ENCODE measurements at regions not wholly inside any gene's neighbourhood (a gene's known extent, or its start where the extent isn't known, plus 50 kb on each side); places are given as distances from the start of the nearest gene placed in this dataset.

DNA sequence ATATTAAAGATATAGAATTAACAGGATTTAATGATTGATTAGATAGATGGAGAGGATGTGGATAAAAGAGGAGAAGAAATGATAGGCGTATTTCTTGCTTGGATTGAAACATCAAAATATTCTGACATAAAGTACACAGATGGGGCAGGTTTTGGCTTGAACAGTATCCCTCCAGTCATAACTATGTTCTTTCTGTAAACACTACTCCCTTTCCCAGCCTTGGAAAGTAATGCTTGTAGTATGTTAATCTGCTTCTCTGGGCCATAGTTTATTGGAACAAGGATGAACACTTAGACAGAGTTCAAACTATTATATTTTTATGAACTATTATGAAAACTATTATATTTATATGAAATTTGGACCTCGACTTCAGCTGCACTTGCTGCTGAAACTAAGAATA, 419.2 kb downstream of the AASDHPPT start:
- no peak for TF ChIP-seq POLR2A (IDR thresholded peaks at IDR 0.05; ENCODE audit: extremely low read depth, insufficient read length)
- TF ChIP-seq, protein P1, sequence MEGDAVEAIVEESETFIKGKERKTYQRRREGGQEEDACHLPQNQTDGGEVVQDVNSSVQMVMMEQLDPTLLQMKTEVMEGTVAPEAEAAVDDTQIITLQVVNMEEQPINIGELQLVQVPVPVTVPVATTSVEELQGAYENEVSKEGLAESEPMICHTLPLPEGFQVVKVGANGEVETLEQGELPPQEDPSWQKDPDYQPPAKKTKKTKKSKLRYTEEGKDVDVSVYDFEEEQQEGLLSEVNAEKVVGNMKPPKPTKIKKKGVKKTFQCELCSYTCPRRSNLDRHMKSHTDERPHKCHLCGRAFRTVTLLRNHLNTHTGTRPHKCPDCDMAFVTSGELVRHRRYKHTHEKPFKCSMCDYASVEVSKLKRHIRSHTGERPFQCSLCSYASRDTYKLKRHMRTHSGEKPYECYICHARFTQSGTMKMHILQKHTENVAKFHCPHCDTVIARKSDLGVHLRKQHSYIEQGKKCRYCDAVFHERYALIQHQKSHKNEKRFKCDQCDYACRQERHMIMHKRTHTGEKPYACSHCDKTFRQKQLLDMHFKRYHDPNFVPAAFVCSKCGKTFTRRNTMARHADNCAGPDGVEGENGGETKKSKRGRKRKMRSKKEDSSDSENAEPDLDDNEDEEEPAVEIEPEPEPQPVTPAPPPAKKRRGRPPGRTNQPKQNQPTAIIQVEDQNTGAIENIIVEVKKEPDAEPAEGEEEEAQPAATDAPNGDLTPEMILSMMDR (IDR thresholded peaks at IDR 0.05; ENCODE audit: low read depth, low read length): no peak
- TF ChIP-seq, protein P2, sequence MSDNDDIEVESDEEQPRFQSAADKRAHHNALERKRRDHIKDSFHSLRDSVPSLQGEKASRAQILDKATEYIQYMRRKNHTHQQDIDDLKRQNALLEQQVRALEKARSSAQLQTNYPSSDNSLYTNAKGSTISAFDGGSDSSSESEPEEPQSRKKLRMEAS (IDR thresholded peaks at IDR 0.05; ENCODE audit: low read depth, low read length): no peak
